ENCODE measurements at regions not wholly inside any gene's neighbourhood (a gene's known extent, or its start where the extent isn't known, plus 50 kb on each side); places are given as distances from the start of the nearest gene placed in this dataset.

GRCh38 chr12:17618831-17619230 is 471.2 kb downstream of the RERGL start:
- H3K9ac ChIP-seq (ENCODE audit: low read length): no peak overlapping the region
- no peak overlapping the region for H3K4me2 ChIP-seq (ENCODE audit: low read length)
- no peaks in the 10 kb centered on the region for H3K79me2 ChIP-seq (ENCODE audit: insufficient read depth, low read length)
- no peak overlapping the region for H3K27ac ChIP-seq (ENCODE audit: low read depth, low read length, poor library complexity, severe bottlenecking)
- H4K20me1 ChIP-seq (ENCODE audit: insufficient read depth, low read length): no peaks in the 10 kb centered on the region
- no peaks in the 10 kb centered on the region for H3K27me3 ChIP-seq (ENCODE audit: insufficient read depth, low read length)
- H3K4me1 ChIP-seq (ENCODE audit: insufficient read depth, low read length, severe bottlenecking): no peaks in the 10 kb centered on the region
- no peaks in the 10 kb centered on the region for H3K9me2 ChIP-seq (ENCODE audit: low read depth, low read length)
- no peaks in the 10 kb centered on the region for H3K9me3 ChIP-seq (ENCODE audit: low read length)
- no peaks in the 10 kb centered on the region for H3F3A ChIP-seq (ENCODE audit: insufficient read depth, low read length)
- H3K4me3 ChIP-seq (ENCODE audit: low read depth, low read length, poor library complexity, severe bottlenecking): no peak overlapping the region
- H2AFZ ChIP-seq (ENCODE audit: low read length): no peak overlapping the region
- no peaks in the 10 kb centered on the region for H3K36me3 ChIP-seq (ENCODE audit: insufficient read depth, low read length)
- no peak for TF ChIP-seq EZH2 (IDR thresholded peaks at IDR 0.05; ENCODE audit: borderline replicate concordance, low read length)
- TF ChIP-seq CTCF (IDR thresholded peaks at IDR 0.05; ENCODE audit: low read length): no peak

- Histone ChIP-seq H3K4me1 (ENCODE audit: insufficient read depth, low read length, severe bottlenecking) (no peaks in the 10 kb centered on the region), H3K27ac (ENCODE audit: low read depth, low read length, poor library complexity, severe bottlenecking) (no peak overlapping the region), H3K27me3 (ENCODE audit: insufficient read depth, low read length) (no peaks in the 10 kb centered on the region), H3K9ac (ENCODE audit: low read length) (no peak overlapping the region), H3K4me2 (ENCODE audit: low read length) (no peak overlapping the region), H3K36me3 (ENCODE audit: insufficient read depth, low read length) (no peaks in the 10 kb centered on the region), H3K9me2 (ENCODE audit: low read depth, low read length) (no peaks in the 10 kb centered on the region), H4K20me1 (ENCODE audit: insufficient read depth, low read length) (no peaks in the 10 kb centered on the region), H3K79me2 (ENCODE audit: insufficient read depth, low read length) (no peaks in the 10 kb centered on the region), H2AFZ (ENCODE audit: low read length) (no peak overlapping the region), H3K9me3 (ENCODE audit: low read length) (no peaks in the 10 kb centered on the region), H3K4me3 (ENCODE audit: low read depth, low read length, poor library complexity, severe bottlenecking) (no peak overlapping the region), H3F3A (ENCODE audit: insufficient read depth, low read length) (no peaks in the 10 kb centered on the region)
- no peak for TF ChIP-seq CTCF (IDR thresholded peaks at IDR 0.05; ENCODE audit: low read length)
- no peak for TF ChIP-seq EZH2 (IDR thresholded peaks at IDR 0.05; ENCODE audit: borderline replicate concordance, low read length)
Observed at GRCh38 chr12:17609701-17610100, 480.3 kb downstream of the RERGL start.

- no peak overlapping the region for H2AFZ ChIP-seq (ENCODE audit: low read length)
Observed at GRCh38 chr12:17609153-17609552, 480.8 kb downstream of the RERGL start.

More at GRCh38 chr12:17609153-17609552, 480.8 kb downstream of the RERGL start:
- Histone ChIP-seq H3K9me3 (ENCODE audit: low read length) (no peaks in the 10 kb centered on the region), H3K79me2 (ENCODE audit: insufficient read depth, low read length) (no peaks in the 10 kb centered on the region), H3K9me2 (ENCODE audit: low read depth, low read length) (no peaks in the 10 kb centered on the region), H3K27ac (ENCODE audit: low read depth, low read length, poor library complexity, severe bottlenecking) (no peak overlapping the region), H3K4me3 (ENCODE audit: low read depth, low read length, poor library complexity, severe bottlenecking) (no peak overlapping the region), H3K27me3 (ENCODE audit: insufficient read depth, low read length) (no peaks in the 10 kb centered on the region), H3K4me1 (ENCODE audit: insufficient read depth, low read length, severe bottlenecking) (no peaks in the 10 kb centered on the region), H3F3A (ENCODE audit: insufficient read depth, low read length) (no peaks in the 10 kb centered on the region), H4K20me1 (ENCODE audit: insufficient read depth, low read length) (no peaks in the 10 kb centered on the region), H3K4me2 (ENCODE audit: low read length) (no peak overlapping the region), H3K36me3 (ENCODE audit: insufficient read depth, low read length) (no peaks in the 10 kb centered on the region), H3K9ac (ENCODE audit: low read length) (no peak overlapping the region)
- no peak for TF ChIP-seq CTCF (IDR thresholded peaks at IDR 0.05; ENCODE audit: low read length)
- no peak for TF ChIP-seq EZH2 (IDR thresholded peaks at IDR 0.05; ENCODE audit: borderline replicate concordance, low read length)
